ENCODE measurements at regions not wholly inside any gene's neighbourhood (a gene's known extent, or its start where the extent isn't known, plus 50 kb on each side); places are given as distances from the start of the nearest gene placed in this dataset.

GRCh38 chr1:73366734-73367413, 831.1 kb downstream of the LRRIQ3 start:
- Histone ChIP-seq H3K4me1 (ENCODE audit: control insufficient read depth in 2 of 2, insufficient read depth in 2 of 2, low read length in 2 of 2) (no peaks in the 10 kb centered on the region), H3K27ac (ENCODE audit: low read depth, low read length) (no peak overlapping the region), H3K27me3 (ENCODE audit: control insufficient read depth in 2 of 2, insufficient read depth in 2 of 2, low read length in 2 of 2) (no peaks in the 10 kb centered on the region), H3K4me3 (ENCODE audit: low read length) (no peak overlapping the region), H3K36me3 (ENCODE audit: control insufficient read depth in 2 of 3, insufficient read depth in 3 of 3, low read length in 3 of 3) (no peaks in the 10 kb centered on the region), H3K9me3 (ENCODE audit: control insufficient read depth in 2 of 3, low read length in 3 of 3) (no peaks in the 10 kb centered on the region)
- ChIA-PET CTCF (no interaction called here), POLR2A (no interaction called here)
- DNase-seq (no peak), ATAC-seq (no peak)
- Mint-ChIP-seq H3K27ac (no peak overlapping the region), H3K9me3 (peaks cover 0 to 21% (median 5%) of the 10 kb centered on the region in 11 donors), H3K27me3 (no peaks in the 10 kb centered on the region), H3K36me3 (no peaks in the 10 kb centered on the region), H3K4me1 (no peaks in the 10 kb centered on the region), H3K4me3 (no peak overlapping the region)
- intact Hi-C loops (cut with micrococcal nuclease) = no loop called here

GRCh38 chr1:73359001-73359400, 839.0 kb downstream of the LRRIQ3 start:
- intact Hi-C loops (cut with micrococcal nuclease) = no loop called here
- Histone ChIP-seq H3K4me1 (ENCODE audit: control insufficient read depth in 2 of 2, insufficient read depth in 2 of 2, low read length in 2 of 2) (no peaks in the 10 kb centered on the region), H3K27ac (ENCODE audit: low read depth, low read length) (no peak overlapping the region), H3K27me3 (ENCODE audit: control insufficient read depth in 2 of 2, insufficient read depth in 2 of 2, low read length in 2 of 2) (no peaks in the 10 kb centered on the region), H3K4me3 (ENCODE audit: low read length) (no peak overlapping the region), H3K36me3 (ENCODE audit: control insufficient read depth in 2 of 3, insufficient read depth in 3 of 3, low read length in 3 of 3) (no peaks in the 10 kb centered on the region), H3K9me3 (ENCODE audit: control insufficient read depth in 2 of 3, low read length in 3 of 3) (no peaks in the 10 kb centered on the region)
- DNase-seq (no peak), ATAC-seq (no peak)
- no peak overlapping the region for H3K4me3 Mint-ChIP-seq
- no peaks in the 10 kb centered on the region for H3K4me1 Mint-ChIP-seq
- POLR2A ChIA-PET = interaction anchor here (0.8 kb wide), 1 partner anchor 15 kb away, joined by 3 read pairs; no protein-coding TSS in a partner anchor
- no peak overlapping the region for H3K27ac Mint-ChIP-seq
- peaks cover 0 to 16% (median 4%) of the 10 kb centered on the region in 11 donors for H3K9me3 Mint-ChIP-seq
- peaks cover 0 to 3% (median 0%) of the 10 kb centered on the region in 5 donors for H3K36me3 Mint-ChIP-seq
- H3K27me3 Mint-ChIP-seq = no peaks in the 10 kb centered on the region
- CTCF ChIA-PET = no interaction called here

DNA sequence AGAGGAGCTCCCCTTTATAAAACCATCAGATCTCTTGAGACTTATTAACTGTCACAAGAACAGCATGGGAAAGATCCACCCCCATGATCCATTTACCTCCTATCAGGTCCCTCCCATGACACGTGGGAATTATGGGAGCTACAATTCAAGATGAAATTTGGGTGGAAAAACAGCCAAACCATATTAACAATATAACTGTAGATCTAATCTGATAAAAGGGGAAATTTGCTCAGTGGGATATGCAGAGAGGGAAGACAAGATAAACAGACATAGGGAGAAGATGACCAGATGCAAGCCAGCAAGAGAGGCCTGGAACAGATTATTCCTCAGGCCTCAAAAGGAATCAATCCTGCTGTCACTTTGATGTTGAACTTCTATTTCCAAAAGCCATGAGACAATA, 841.5 kb downstream of the LRRIQ3 start:
- H3K4me3 ChIP-seq (ENCODE audit: low read length) = no peak overlapping the region
- ATAC-seq (no peak), DNase-seq (no peak)
- H3K36me3 Mint-ChIP-seq = peaks cover 0 to 3% (median 0%) of the 10 kb centered on the region in 5 donors
- H3K27me3 Mint-ChIP-seq = no peaks in the 10 kb centered on the region
- no peaks in the 10 kb centered on the region for H3K4me1 ChIP-seq (ENCODE audit: control insufficient read depth in 2 of 2, insufficient read depth in 2 of 2, low read length in 2 of 2)
- no peaks in the 10 kb centered on the region for H3K27me3 ChIP-seq (ENCODE audit: control insufficient read depth in 2 of 2, insufficient read depth in 2 of 2, low read length in 2 of 2)
- H3K4me3 Mint-ChIP-seq = no peak overlapping the region
- CTCF ChIA-PET = no interaction called here
- H3K27ac ChIP-seq (ENCODE audit: low read depth, low read length) = no peak overlapping the region
- H3K9me3 Mint-ChIP-seq = peaks cover 0 to 24% (median 4%) of the 10 kb centered on the region in 11 donors
- no peak overlapping the region for H3K27ac Mint-ChIP-seq
- H3K4me1 Mint-ChIP-seq = no peaks in the 10 kb centered on the region
- intact Hi-C loops (cut with micrococcal nuclease) = no loop called here
- no peaks in the 10 kb centered on the region for H3K9me3 ChIP-seq (ENCODE audit: control insufficient read depth in 2 of 3, low read length in 3 of 3)
- POLR2A ChIA-PET = no interaction called here
- no peaks in the 10 kb centered on the region for H3K36me3 ChIP-seq (ENCODE audit: control insufficient read depth in 2 of 3, insufficient read depth in 3 of 3, low read length in 3 of 3)

- DNase-seq = no peak
- H3K27ac ChIP-seq (ENCODE audit: low read depth, low read length) = no peak overlapping the region
- H3K4me3 Mint-ChIP-seq = no peak overlapping the region
- no peaks in the 10 kb centered on the region for H3K36me3 ChIP-seq (ENCODE audit: control insufficient read depth in 2 of 3, insufficient read depth in 3 of 3, low read length in 3 of 3)
- H3K4me3 ChIP-seq (ENCODE audit: low read length) = no peak overlapping the region
- no peaks in the 10 kb centered on the region for H3K36me3 Mint-ChIP-seq
- no peaks in the 10 kb centered on the region for H3K27me3 ChIP-seq (ENCODE audit: control insufficient read depth in 2 of 2, insufficient read depth in 2 of 2, low read length in 2 of 2)
- ChIA-PET CTCF (no interaction called here), POLR2A (interaction anchor here (0.7 kb wide), 1 partner anchor 15 kb away, joined by 3 read pairs; no protein-coding TSS in a partner anchor)
- intact Hi-C loops (cut with micrococcal nuclease) = no loop called here
- no peaks in the 10 kb centered on the region for H3K9me3 ChIP-seq (ENCODE audit: control insufficient read depth in 2 of 3, low read length in 3 of 3)
- no peak for ATAC-seq
- H3K9me3 Mint-ChIP-seq = peaks cover 0 to 18% (median 4%) of the 10 kb centered on the region in 11 donors
- no peaks in the 10 kb centered on the region for H3K4me1 ChIP-seq (ENCODE audit: control insufficient read depth in 2 of 2, insufficient read depth in 2 of 2, low read length in 2 of 2)
- no peaks in the 10 kb centered on the region for H3K27me3 Mint-ChIP-seq
- H3K4me1 Mint-ChIP-seq = no peaks in the 10 kb centered on the region
- no peak overlapping the region for H3K27ac Mint-ChIP-seq
These were observed 854.0 kb downstream of the LRRIQ3 start for GRCh38 chr1:73343947-73344346.

GRCh38 chr1:73333847-73334503, 864.0 kb downstream of the LRRIQ3 start:
- no peak overlapping the region for H3K27ac Mint-ChIP-seq
- no peaks in the 10 kb centered on the region for H3K4me1 ChIP-seq (ENCODE audit: control insufficient read depth in 2 of 2, insufficient read depth in 2 of 2, low read length in 2 of 2)
- H3K4me3 Mint-ChIP-seq = no peak overlapping the region
- intact Hi-C loops (cut with micrococcal nuclease) = no loop called here
- POLR2A ChIA-PET = no interaction called here
- no peaks in the 10 kb centered on the region for H3K36me3 ChIP-seq (ENCODE audit: control insufficient read depth in 2 of 3, insufficient read depth in 3 of 3, low read length in 3 of 3)
- DNase-seq (no peak), ATAC-seq (no peak)
- H3K36me3 Mint-ChIP-seq = peaks cover 0 to 8% (median 0%) of the 10 kb centered on the region in 5 donors
- H3K27me3 ChIP-seq (ENCODE audit: control insufficient read depth in 2 of 2, insufficient read depth in 2 of 2, low read length in 2 of 2) = no peaks in the 10 kb centered on the region
- H3K27me3 Mint-ChIP-seq = no peaks in the 10 kb centered on the region
- CTCF ChIA-PET = no interaction called here
- H3K27ac ChIP-seq (ENCODE audit: low read depth, low read length) = no peak overlapping the region
- peaks cover 0 to 5% (median 0%) of the 10 kb centered on the region in 3 experiments for H3K9me3 ChIP-seq (ENCODE audit: control insufficient read depth in 2 of 3, low read length in 3 of 3)
- no peaks in the 10 kb centered on the region for H3K4me1 Mint-ChIP-seq
- no peak overlapping the region for H3K4me3 ChIP-seq (ENCODE audit: low read length)
- peaks cover 3 to 30% (median 9%) of the 10 kb centered on the region in 11 donors for H3K9me3 Mint-ChIP-seq

DNA sequence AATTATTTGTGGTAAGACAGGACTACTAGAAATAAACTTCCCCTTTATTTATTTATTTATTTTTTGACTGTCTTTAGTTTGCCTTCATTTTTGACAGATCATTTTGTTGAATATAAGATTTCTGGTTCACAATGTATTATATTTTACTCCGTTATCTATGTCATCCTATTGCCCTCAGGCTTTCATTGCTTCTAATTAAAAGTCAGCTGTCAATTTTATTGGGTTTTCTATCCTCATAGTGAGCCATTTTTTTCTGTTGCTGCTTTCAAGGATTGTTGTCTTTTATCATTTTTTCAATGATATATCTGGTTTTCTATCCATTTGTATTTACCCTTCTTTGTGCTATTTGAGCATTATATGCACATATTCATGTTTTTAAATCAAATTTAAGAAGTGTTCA, 866.2 kb downstream of the LRRIQ3 start:
- CTCF ChIA-PET = no interaction called here
- H3K27ac Mint-ChIP-seq = no peak overlapping the region
- POLR2A ChIA-PET = no interaction called here

GRCh38 chr1:73327998-73328397, 870.0 kb downstream of the LRRIQ3 start:
- H3K27me3 ChIP-seq (ENCODE audit: control insufficient read depth in 2 of 2, insufficient read depth in 2 of 2, low read length in 2 of 2) = no peaks in the 10 kb centered on the region
- peaks cover 0 to 13% (median 0%) of the 10 kb centered on the region in 3 experiments for H3K9me3 ChIP-seq (ENCODE audit: control insufficient read depth in 2 of 3, low read length in 3 of 3)
- H3K27me3 Mint-ChIP-seq = no peaks in the 10 kb centered on the region
- H3K4me3 Mint-ChIP-seq = no peak overlapping the region
- H3K27ac Mint-ChIP-seq = no peak overlapping the region
- ChIA-PET POLR2A (no interaction called here), CTCF (no interaction called here)
- intact Hi-C loops (cut with micrococcal nuclease) = no loop called here
- H3K27ac ChIP-seq (ENCODE audit: low read depth, low read length) = no peak overlapping the region
- H3K36me3 Mint-ChIP-seq = no peaks in the 10 kb centered on the region
- H3K4me1 ChIP-seq (ENCODE audit: control insufficient read depth in 2 of 2, insufficient read depth in 2 of 2, low read length in 2 of 2) = no peaks in the 10 kb centered on the region
- H3K4me1 Mint-ChIP-seq = no peaks in the 10 kb centered on the region
- H3K36me3 ChIP-seq (ENCODE audit: control insufficient read depth in 2 of 3, insufficient read depth in 3 of 3, low read length in 3 of 3) = no peaks in the 10 kb centered on the region
- H3K9me3 Mint-ChIP-seq = peaks cover 7 to 33% (median 16%) of the 10 kb centered on the region in 11 donors
- no peak overlapping the region for H3K4me3 ChIP-seq (ENCODE audit: low read length)
- ATAC-seq (no peak), DNase-seq (no peak)

More for the DNA sequence above, 866.2 kb downstream of the LRRIQ3 start:
- no peak overlapping the region for H3K4me3 ChIP-seq (ENCODE audit: low read length)
- ATAC-seq (no peak), DNase-seq (no peak)
- intact Hi-C loops (cut with micrococcal nuclease) = no loop called here
- H3K4me1 ChIP-seq (ENCODE audit: control insufficient read depth in 2 of 2, insufficient read depth in 2 of 2, low read length in 2 of 2) = no peaks in the 10 kb centered on the region
- Mint-ChIP-seq H3K9me3 (peaks cover 4 to 34% (median 16%) of the 10 kb centered on the region in 11 donors), H3K36me3 (peaks cover 0 to 8% (median 0%) of the 10 kb centered on the region in 5 donors), H3K4me1 (no peaks in the 10 kb centered on the region), H3K4me3 (no peak overlapping the region), H3K27me3 (no peaks in the 10 kb centered on the region)
- no peaks in the 10 kb centered on the region for H3K36me3 ChIP-seq (ENCODE audit: control insufficient read depth in 2 of 3, insufficient read depth in 3 of 3, low read length in 3 of 3)
- H3K9me3 ChIP-seq (ENCODE audit: control insufficient read depth in 2 of 3, low read length in 3 of 3) = peaks cover 0 to 13% (median 0%) of the 10 kb centered on the region in 3 experiments
- H3K27me3 ChIP-seq (ENCODE audit: control insufficient read depth in 2 of 2, insufficient read depth in 2 of 2, low read length in 2 of 2) = no peaks in the 10 kb centered on the region
- H3K27ac ChIP-seq (ENCODE audit: low read depth, low read length) = no peak overlapping the region
